ENCODE measurements at regions not wholly inside any gene's neighbourhood (a gene's known extent, or its start where the extent isn't known, plus 50 kb on each side); places are given as distances from the start of the nearest gene placed in this dataset.

GRCh38 chr2:176790468-176790867, 422.1 kb upstream of the HNRNPA3 start:
- no peak overlapping the region for H3K27ac ChIP-seq (ENCODE audit: low read depth in 1 of 2, low read length in 2 of 2)
- H3K36me3 ChIP-seq (ENCODE audit: control insufficient read depth in 4 of 4, insufficient read depth in 3 of 4, low read depth in 1 of 4, low read length in 3 of 4): no peaks in the 10 kb centered on the region
- H3K4me3 ChIP-seq (ENCODE audit: low read depth in 1 of 3, low read length in 3 of 3): no peak overlapping the region
- H3K9ac ChIP-seq (ENCODE audit: low read depth in 1 of 2, low read length in 2 of 2): no peak overlapping the region
- no peaks in the 10 kb centered on the region for H3K9me3 ChIP-seq (ENCODE audit: control insufficient read depth in 4 of 4, low read length in 3 of 4)
- no peaks in the 10 kb centered on the region for H3K4me1 ChIP-seq (ENCODE audit: control insufficient read depth in 4 of 4, insufficient read depth in 4 of 4, low read length in 3 of 4)
- TF ChIP-seq HNF4A (conservative IDR thresholded peaks at IDR 0.05) (no peak), RAD21 (IDR thresholded peaks at IDR 0.05) (no peak), FOXA1 (IDR thresholded peaks at IDR 0.05) (no peak), TAF1 (conservative IDR thresholded peaks at IDR 0.05) (no peak), HNF4G (IDR thresholded peaks at IDR 0.05) (no peak), ATF3 (IDR thresholded peaks at IDR 0.05) (no peak), YY1 (IDR thresholded peaks at IDR 0.05) (no peak), JUND (IDR thresholded peaks at IDR 0.05) (no peak), MAX (IDR thresholded peaks at IDR 0.05) (no peak), NR2F2 (IDR thresholded peaks at IDR 0.05) (no peak), ZBTB33 (IDR thresholded peaks at IDR 0.05) (no peak), SP1 (IDR thresholded peaks at IDR 0.05) (no peak), REST (IDR thresholded peaks at IDR 0.05) (no peak), CTCF (IDR thresholded peaks at IDR 0.05; ENCODE audit: low read depth, low read length, missing input control) (no peak)
- peaks cover 0 to 6% (median 0%) of the 10 kb centered on the region in 4 donors for H3K27me3 ChIP-seq (ENCODE audit: control insufficient read depth in 4 of 4, insufficient read depth in 4 of 4, low read length in 3 of 4)
- 84% methylated on average over 3 of the region's 3 CpGs for WGBS
- DNase-seq (ENCODE audit: low spot score): no peak

- no peaks in the 10 kb centered on the region for H3K4me1 ChIP-seq (ENCODE audit: control insufficient read depth in 4 of 4, insufficient read depth in 4 of 4, low read length in 3 of 4)
- H3K36me3 ChIP-seq (ENCODE audit: control insufficient read depth in 4 of 4, insufficient read depth in 3 of 4, low read depth in 1 of 4, low read length in 3 of 4): no peaks in the 10 kb centered on the region
- 78% methylated on average over 6 of the region's 6 CpGs for WGBS
- H3K4me3 ChIP-seq (ENCODE audit: low read depth in 1 of 3, low read length in 3 of 3): no peak overlapping the region
- no peaks in the 10 kb centered on the region for H3K9me3 ChIP-seq (ENCODE audit: control insufficient read depth in 4 of 4, low read length in 3 of 4)
- no peak for DNase-seq (ENCODE audit: low spot score)
- H3K9ac ChIP-seq (ENCODE audit: low read depth in 1 of 2, low read length in 2 of 2): no peak overlapping the region
- peaks cover 0 to 6% (median 0%) of the 10 kb centered on the region in 4 donors for H3K27me3 ChIP-seq (ENCODE audit: control insufficient read depth in 4 of 4, insufficient read depth in 4 of 4, low read length in 3 of 4)
- H3K27ac ChIP-seq (ENCODE audit: low read depth in 1 of 2, low read length in 2 of 2): no peak overlapping the region
- no peak for TF ChIP-seq TAF1 (conservative IDR thresholded peaks at IDR 0.05)
- no peak for TF ChIP-seq HNF4G (IDR thresholded peaks at IDR 0.05)
- no peak for TF ChIP-seq RXRA (IDR thresholded peaks at IDR 0.05)
- no peak for TF ChIP-seq YY1 (IDR thresholded peaks at IDR 0.05)
- no peak for TF ChIP-seq HNF4A (conservative IDR thresholded peaks at IDR 0.05)
- TF ChIP-seq ZBTB33 (IDR thresholded peaks at IDR 0.05): no peak
- no peak for TF ChIP-seq REST (IDR thresholded peaks at IDR 0.05)
- no peak for TF ChIP-seq NR2F2 (IDR thresholded peaks at IDR 0.05)
- TF ChIP-seq SP1 (IDR thresholded peaks at IDR 0.05): no peak
- no peak for TF ChIP-seq RAD21 (IDR thresholded peaks at IDR 0.05)
- no peak for TF ChIP-seq CTCF (IDR thresholded peaks at IDR 0.05; ENCODE audit: low read depth, low read length, missing input control)
Observed at GRCh38 chr2:176793792-176794191, 418.8 kb upstream of the HNRNPA3 start.
